ENCODE measurements at regions not wholly inside any gene's neighbourhood (a gene's known extent, or its start where the extent isn't known, plus 50 kb on each side); places are given as distances from the start of the nearest gene placed in this dataset.

- CTCF ChIA-PET: no interaction called here
- TF ChIP-seq CBX8 (IDR thresholded peaks at IDR 0.05) (0 out of 2 replicates have a peak, but pooled peaks have one; percentile 45), MAZ (IDR thresholded peaks at IDR 0.05; ENCODE audit: borderline replicate concordance, low read depth, low read length) (no peak), ZFP36 (IDR thresholded peaks at IDR 0.05; ENCODE audit: borderline replicate concordance, partially characterized antibody) (no peak), FOSL2 (IDR thresholded peaks at IDR 0.05) (no peak), FOSL2 (CRISPR knock-in tag; IDR thresholded peaks at IDR 0.05) (no peak)
- H3K4me1 ChIP-seq: no peaks in the 10 kb centered on the region
- no peak overlapping the region for H3K27ac ChIP-seq
- ATAC-seq (no peak), FAIRE-seq (no peak), DNase-seq (ENCODE audit: low read depth in 1 of 2, low spot score in 1 of 2) (no peak)
- H3K4me2 ChIP-seq: no peak overlapping the region
- H3K4me3 ChIP-seq: no peak overlapping the region
- 21% methylated on average over 4 of the region's 4 CpGs for WGBS (ENCODE audit: missing lambda C conversion rate)
- POLR2A ChIA-PET: no interaction called here
- no peaks in the 10 kb centered on the region for H3K9me3 ChIP-seq
Observed at GRCh38 chr15:60208709-60209108, 189.1 kb downstream of the ANXA2 start.

- DNase-seq (ENCODE audit: low read depth in 1 of 2, low spot score in 1 of 2) (peak in 1 of 2 experiments; percentile 20), ATAC-seq (peak; percentile 33 to 48; a peak in 2 of 6 replicates), FAIRE-seq (no peak)
- H3K4me3 ChIP-seq: no peak overlapping the region
- ChIA-PET POLR2A (no interaction called here), CTCF (interaction anchor here (0.6 to 1.0 kb wide), 7 partner anchors 26 to 1041 kb away, joined by 3 to 7 read pairs (median 3); no protein-coding TSS in a partner anchor)
- H3K9me3 ChIP-seq: no peaks in the 10 kb centered on the region
- H3K4me1 ChIP-seq: no peaks in the 10 kb centered on the region
- TF ChIP-seq HES2 (IDR thresholded peaks at IDR 0.05) (no peak), RAD21 (conservative IDR thresholded peaks at IDR 0.05 in 1 of 2, IDR thresholded peaks at IDR 0.05 in 1 of 2) (peak in 1 of 2 experiments; percentile 14; a peak in 1 of 5 replicates)
- no peak overlapping the region for H3K4me2 ChIP-seq
- WGBS (ENCODE audit: missing lambda C conversion rate): 3% methylated on average over 4 of the region's 4 CpGs
- H3K27ac ChIP-seq: no peak overlapping the region
Observed at GRCh38 chr15:60212536-60212935, 185.2 kb downstream of the ANXA2 start.

- no peak for TF ChIP-seq KDM5A (IDR thresholded peaks at IDR 0.05)
- DNase-seq (ENCODE audit: low read depth in 1 of 2, low spot score in 1 of 2): no peak
Observed at GRCh38 chr15:60213377-60214000, 184.3 kb downstream of the ANXA2 start.

GRCh38 chr15:60214201-60214600 is 183.6 kb downstream of the ANXA2 start:
- ATAC-seq (no peak; a peak in 1 of 6 replicates), DNase-seq (ENCODE audit: low read depth in 1 of 2, low spot score in 1 of 2) (no peak), FAIRE-seq (no peak)
- H3K4me2 ChIP-seq: no peak overlapping the region
- H3K4me1 ChIP-seq: no peaks in the 10 kb centered on the region
- no peak overlapping the region for H3K27ac ChIP-seq
- CTCF ChIA-PET: no interaction called here
- no peak for TF ChIP-seq BHLHE40 (IDR thresholded peaks at IDR 0.05; ENCODE audit: low read depth, low read length)
- TF ChIP-seq NFE2L2 (conservative IDR thresholded peaks at IDR 0.05; ENCODE audit: low read length): no peak
- no peak for TF ChIP-seq MYC (IDR thresholded peaks at IDR 0.05; ENCODE audit: borderline replicate concordance, low read length)
- TF ChIP-seq CEBPB (IDR thresholded peaks at IDR 0.05): no peak
- no peak for TF ChIP-seq PBX3 (IDR thresholded peaks at IDR 0.05)
- TF ChIP-seq POLR2A (IDR thresholded peaks at IDR 0.05; ENCODE audit: low read length): no peak
- TF ChIP-seq MAFK (IDR thresholded peaks at IDR 0.05; ENCODE audit: partially characterized antibody): no peak
- TF ChIP-seq USF2 (IDR thresholded peaks at IDR 0.05): no peak
- no peak for TF ChIP-seq RAD21 (conservative IDR thresholded peaks at IDR 0.05 in 1 of 2, IDR thresholded peaks at IDR 0.05 in 1 of 2)
- no peak for TF ChIP-seq JUN (IDR thresholded peaks at IDR 0.05)
- TF ChIP-seq PHF8 (IDR thresholded peaks at IDR 0.05; ENCODE audit: borderline replicate concordance, low read depth): no peak
- TF ChIP-seq ZC3H11A (IDR thresholded peaks at IDR 0.05): no peak
- POLR2A ChIA-PET: no interaction called here
- H3K9me3 ChIP-seq: no peaks in the 10 kb centered on the region
- H3K4me3 ChIP-seq: no peak overlapping the region
- 37% methylated on average over 4 of the region's 4 CpGs for WGBS (ENCODE audit: missing lambda C conversion rate)

More at GRCh38 chr15:60213377-60214000, 184.3 kb downstream of the ANXA2 start:
- ATAC-seq (no peak), FAIRE-seq (no peak)
- POLR2A ChIA-PET: no interaction called here
- 4% methylated on average over 3 of the region's 3 CpGs for WGBS (ENCODE audit: missing lambda C conversion rate)
- Histone ChIP-seq H3K4me3 (no peak overlapping the region), H3K9me3 (no peaks in the 10 kb centered on the region), H3K4me1 (no peaks in the 10 kb centered on the region), H3K27ac (no peak overlapping the region), H3K4me2 (no peak overlapping the region)
- CTCF ChIA-PET: interaction anchor here (0.8 to 1.0 kb wide), 2 partner anchors 307 to 522 kb away, joined by 3 to 4 read pairs; no protein-coding TSS in a partner anchor

Measured in A549 (cell line).